Upper lobe of left lung (tissue), 4 donors: ENCODE measurements at regions not wholly inside any gene's neighbourhood (a gene's known extent, or its start where the extent isn't known, plus 50 kb on each side); places are given as distances from the start of the nearest gene placed in this dataset.

Experiments
- EP300 ChIP-seq, 4 donors: sonication (generic); formaldehyde crosslinking; IDR thresholded peaks; one replicate each; pipeline ENCODE4 v1.5.1; 2017; ENCODE audit warnings: antibody characterized with exemption in 4 of 4, control low read depth in 2 of 4
- POLR2A ChIP-seq, 4 donors: fragments of 450-650 bp; IDR thresholded peaks; one replicate each; pipeline ENCODE4 v1.5.1; 2016 to 2017; ENCODE audit warnings: antibody characterized with exemption in 4 of 4, mild to moderate bottlenecking in 2 of 4
- POLR2AphosphoS5 ChIP-seq, 2 donors: sonication (generic); formaldehyde crosslinking; IDR thresholded peaks; one replicate each; pipeline ENCODE4 v1.5.1; 2017; ENCODE audit warnings: antibody characterized with exemption in 2 of 2
- TF ChIP-seq, protein P1 (sequence below), 6 experiments: fragments of 450-650 bp in 4 of 6; fragments of 200-600 bp in 2 of 6; sonication (generic) in 2 of 6; IDR thresholded peaks; one replicate each; pipeline ENCODE4 v1.5.1; 2016 to 2019; ENCODE audit warnings: antibody characterized with exemption in 6 of 6

GRCh38 chr22:48680601-48681000, 1147.1 kb downstream of the BRD1 start:
- TF ChIP-seq, protein P1, sequence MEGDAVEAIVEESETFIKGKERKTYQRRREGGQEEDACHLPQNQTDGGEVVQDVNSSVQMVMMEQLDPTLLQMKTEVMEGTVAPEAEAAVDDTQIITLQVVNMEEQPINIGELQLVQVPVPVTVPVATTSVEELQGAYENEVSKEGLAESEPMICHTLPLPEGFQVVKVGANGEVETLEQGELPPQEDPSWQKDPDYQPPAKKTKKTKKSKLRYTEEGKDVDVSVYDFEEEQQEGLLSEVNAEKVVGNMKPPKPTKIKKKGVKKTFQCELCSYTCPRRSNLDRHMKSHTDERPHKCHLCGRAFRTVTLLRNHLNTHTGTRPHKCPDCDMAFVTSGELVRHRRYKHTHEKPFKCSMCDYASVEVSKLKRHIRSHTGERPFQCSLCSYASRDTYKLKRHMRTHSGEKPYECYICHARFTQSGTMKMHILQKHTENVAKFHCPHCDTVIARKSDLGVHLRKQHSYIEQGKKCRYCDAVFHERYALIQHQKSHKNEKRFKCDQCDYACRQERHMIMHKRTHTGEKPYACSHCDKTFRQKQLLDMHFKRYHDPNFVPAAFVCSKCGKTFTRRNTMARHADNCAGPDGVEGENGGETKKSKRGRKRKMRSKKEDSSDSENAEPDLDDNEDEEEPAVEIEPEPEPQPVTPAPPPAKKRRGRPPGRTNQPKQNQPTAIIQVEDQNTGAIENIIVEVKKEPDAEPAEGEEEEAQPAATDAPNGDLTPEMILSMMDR (IDR thresholded peaks at IDR 0.05), result no peak
- TF ChIP-seq POLR2AphosphoS5 (IDR thresholded peaks at IDR 0.05) (no peak), POLR2A (IDR thresholded peaks at IDR 0.05) (no peak), EP300 (IDR thresholded peaks at IDR 0.05) (no peak)
